SK-N-SH (cell line): ENCODE measurements at regions not wholly inside any gene's neighbourhood (a gene's known extent, or its start where the extent isn't known, plus 50 kb on each side); places are given as distances from the start of the nearest gene placed in this dataset.

Experiments used
- CTCF ChIA-PET: fragments of 300-600, 350-600 bp; formaldehyde crosslinking; extraction: SDS; loops from one replicate; lab custom pipeline; 2021; lab: Yijun Ruan, JAX
- POLR2A ChIA-PET: fragments of 350-600 bp; sonication (Branson Sonifier 250); formaldehyde crosslinking; extraction: SDS; loops from one replicate; lab custom pipeline; 2020; ENCODE audit warnings: antibody characterized with exemption, inconsistent platforms; lab: Yijun Ruan, JAX
- DNase-seq: peaks from one replicate; pipeline ENCODE4 v3.0.0; 2012
- H2AFZ ChIP-seq: fragments of 200-600 bp; sonication (generic); 2 replicates; pipeline ENCODE4 v1.8.1; 2016; ENCODE audit warnings: antibody characterized with exemption, mild to moderate bottlenecking, low read depth
- H3F3A ChIP-seq: fragments of 200-600 bp; sonication (generic); replicated peaks from 2 replicates; pipeline ENCODE3; 2016; ENCODE audit warnings: antibody characterized with exemption, mild to moderate bottlenecking; ENCODE audit not compliant: insufficient read depth
- H3K27ac ChIP-seq, 2 experiments: fragments of 200-500 bp in 1 of 2; fragments of 200-600 bp in 1 of 2; sonication (Bioruptor generic) in 1 of 2; sonication (generic), shearing (Covaris generic) in 1 of 2; 2 replicates each; pipeline versions ENCODE4 v1.5.1 to v1.6.1; 2014 to 2016; ENCODE audit warnings: low read depth in 2 of 2, inconsistent platforms in 1 of 2, low read length in 1 of 2, mild to moderate bottlenecking in 1 of 2, mixed read lengths in 1 of 2
- H3K27me3 ChIP-seq: fragments of 200-600 bp; sonication (generic), shearing (Covaris generic); 2 replicates; pipeline ENCODE4 v1.6.1; 2016; ENCODE audit warnings: mixed run types; ENCODE audit not compliant: insufficient read depth
- H3K36me3 ChIP-seq, 2 experiments: fragments of 200-500 bp in 1 of 2; fragments of 200-600 bp in 1 of 2; sonication (Bioruptor generic) in 1 of 2; sonication (generic) in 1 of 2; replicated peaks in 1 of 2; 2 replicates each; pipeline versions ENCODE3 to v1.5.1; 2014 to 2016; ENCODE audit warnings: low read length in 1 of 2, mild to moderate bottlenecking in 1 of 2; ENCODE audit not compliant: insufficient read depth in 2 of 2, control insufficient read depth in 1 of 2
- H3K4me1 ChIP-seq, 2 experiments: fragments of 200-500 bp in 1 of 2; fragments of 200-600 bp in 1 of 2; sonication (Bioruptor generic) in 1 of 2; sonication (generic), shearing (Covaris generic) in 1 of 2; 2 replicates each; pipeline versions ENCODE4 v1.5.1 to v1.6.1; 2014 to 2016; ENCODE audit warnings: low read depth in 1 of 2, low read length in 1 of 2, mixed run types in 1 of 2; ENCODE audit not compliant: insufficient read depth in 2 of 2, control insufficient read depth in 1 of 2
- H3K4me2 ChIP-seq: fragments of 200-600 bp; sonication (generic), shearing (Covaris generic); 2 replicates; pipeline ENCODE4 v1.6.1; 2017; ENCODE audit warnings: mixed run types
- H3K4me3 ChIP-seq, 2 experiments: fragments of 200-500 bp in 1 of 2; fragments of 200-600 bp in 1 of 2; sonication (Bioruptor generic) in 1 of 2; sonication (generic), shearing (Covaris generic) in 1 of 2; 2 replicates each; pipeline versions ENCODE4 v1.5.1 to v1.8.1; 2014 to 2016; ENCODE audit warnings: low read depth in 2 of 2, inconsistent platforms in 1 of 2, low read length in 1 of 2, mild to moderate bottlenecking in 1 of 2, mixed read lengths in 1 of 2, moderate library complexity in 1 of 2
- H3K79me2 ChIP-seq: fragments of 200-600 bp; sonication (generic); 2 replicates; pipeline ENCODE4 v1.8.1; 2017; ENCODE audit warnings: mild to moderate bottlenecking; ENCODE audit not compliant: insufficient read depth
- H3K9ac ChIP-seq: fragments of 200-600 bp; sonication (generic); 2 replicates; pipeline ENCODE4 v1.6.1; 2017; ENCODE audit warnings: mixed run types
- H3K9me2 ChIP-seq: fragments of 200-600 bp; sonication (generic); 2 replicates; pipeline ENCODE4 v1.6.1; 2017; ENCODE audit warnings: mixed run types
- H3K9me3 ChIP-seq: fragments of 200-600 bp; sonication (generic); 2 replicates; pipeline ENCODE4 v1.6.1; 2017; ENCODE audit warnings: mixed run types, mild to moderate bottlenecking, moderate library complexity
- H4K20me1 ChIP-seq: fragments of 200-600 bp; sonication (generic); 2 replicates; pipeline ENCODE4 v1.6.1; 2017; ENCODE audit warnings: mild to moderate bottlenecking, mixed run types; ENCODE audit not compliant: insufficient read depth
- FOXJ3 ChIP-seq: sonication (generic); formaldehyde crosslinking; IDR thresholded peaks from 2 replicates; pipeline ENCODE4 v1.5.1; 2020; ENCODE audit warnings: mild to moderate bottlenecking, missing genetic modification reagents
- GABPA ChIP-seq: IDR thresholded peaks from 2 replicates; pipeline ENCODE4 v1.4.0; 2012; ENCODE audit warnings: low read depth, mild to moderate bottlenecking
- GATA2 ChIP-seq: sonication (generic); formaldehyde crosslinking; IDR thresholded peaks from 2 replicates; pipeline ENCODE4 v1.5.0; 2020; ENCODE audit warnings: mild to moderate bottlenecking, missing genetic modification reagents
- MEF2A ChIP-seq: IDR thresholded peaks from 2 replicates; pipeline ENCODE4 v1.4.0; 2012; ENCODE audit warnings: low read depth, borderline replicate concordance
- MXI1 ChIP-seq: IDR thresholded peaks from 2 replicates; pipeline ENCODE4 v1.6.1; 2012; ENCODE audit warnings: mild to moderate bottlenecking, low read depth, low read length, improper control_type of control experiment
- POLR2AphosphoS5 ChIP-seq: IDR thresholded peaks from 2 replicates; pipeline ENCODE4 v1.6.1; 2012; ENCODE audit warnings: low read depth, low read length
- RAD21 ChIP-seq: IDR thresholded peaks from 2 replicates; pipeline ENCODE4 v1.6.1; 2012; ENCODE audit warnings: mild to moderate bottlenecking, low read length
- RCOR1 ChIP-seq: fragments of 150-350 bp; IDR thresholded peaks from 2 replicates; pipeline ENCODE4 v1.6.1; 2017; ENCODE audit warnings: antibody characterized with exemption, low read length
- REST ChIP-seq: IDR thresholded peaks from 2 replicates; pipeline ENCODE4 v1.6.1; 2012; ENCODE audit warnings: mild to moderate bottlenecking, low read depth, low read length, moderate library complexity
- TEAD4 ChIP-seq: IDR thresholded peaks from 2 replicates; pipeline ENCODE4 v1.4.0; 2012; ENCODE audit warnings: mild to moderate bottlenecking, borderline replicate concordance; ENCODE audit not compliant: insufficient read depth
- USF2 ChIP-seq: fragments of 150-350 bp; IDR thresholded peaks from 2 replicates; pipeline ENCODE4 v1.6.1; 2017; ENCODE audit warnings: antibody characterized with exemption, low read length, low read depth, borderline replicate concordance
- YY1 ChIP-seq: IDR thresholded peaks from 2 replicates; pipeline ENCODE4 v1.4.0; 2012; ENCODE audit warnings: low read depth, mild to moderate bottlenecking
- ZBTB33 ChIP-seq: IDR thresholded peaks from 2 replicates; pipeline ENCODE4 v1.4.0; 2012; ENCODE audit warnings: low read depth, borderline replicate concordance
- WGBS: methylation state at CpG from one replicate; pipeline ENCODE4 v1.1.6; 2017; ENCODE audit warnings: low lambda C conversion rate; 5-methylcytosine and 5-hydroxymethylcytosine counted together
- TF ChIP-seq, protein P1 (sequence below): fragments of 150-350 bp; IDR thresholded peaks from 2 replicates; pipeline ENCODE4 v1.6.1; 2016; ENCODE audit warnings: mild to moderate bottlenecking, low read depth, low read length
- TF ChIP-seq, protein P2 (sequence below): fragments of 200-600 bp; sonication (generic); IDR thresholded peaks from 2 replicates; pipeline ENCODE4 v1.6.1; 2017; ENCODE audit warnings: antibody characterized with exemption, mild to moderate bottlenecking, moderate library complexity

GRCh38 chr18:54767098-54767497, 61.2 kb upstream of the RAB27B start:
- TF ChIP-seq RAD21 (no peak), RCOR1 (no peak), GABPA (no peak), FOXJ3 (CRISPR knock-in tag) (no peak), REST (no peak)
- 72% methylated on average over 1 of the region's 1 CpG for WGBS
- no peaks in the 10 kb centered on the region for H3F3A ChIP-seq
- H3K4me1 ChIP-seq, result no peaks in the 10 kb centered on the region
- no peaks in the 10 kb centered on the region for H4K20me1 ChIP-seq
- ChIA-PET POLR2A (no interaction called here), CTCF (no interaction called here)
- H3K9me2 ChIP-seq, result no peaks in the 10 kb centered on the region
- H3K4me3 ChIP-seq, result no peak overlapping the region
- H3K27me3 ChIP-seq, result no peaks in the 10 kb centered on the region
- no peaks in the 10 kb centered on the region for H3K36me3 ChIP-seq
- H3K79me2 ChIP-seq, result no peaks in the 10 kb centered on the region
- no peak overlapping the region for H2AFZ ChIP-seq
- H3K4me2 ChIP-seq, result no peak overlapping the region
- DNase-seq, result no peak
- no peak overlapping the region for H3K9ac ChIP-seq
- H3K9me3 ChIP-seq, result no peaks in the 10 kb centered on the region
- no peak overlapping the region for H3K27ac ChIP-seq

GRCh38 chr18:54769526-54770464, 58.5 kb upstream of the RAB27B start:
- Histone ChIP-seq H4K20me1 (no peaks in the 10 kb centered on the region), H3K4me3 (no peak overlapping the region), H2AFZ (no peak overlapping the region), H3K4me1 (peaks cover 2 to 10% of the 10 kb centered on the region in 2 experiments; a peak in 3 of 4 replicates), H3K79me2 (no peaks in the 10 kb centered on the region), H3K9me2 (no peaks in the 10 kb centered on the region), H3F3A (peaks cover 7% of the 10 kb centered on the region), H3K36me3 (no peaks in the 10 kb centered on the region), H3K4me2 (no peak overlapping the region), H3K27me3 (no peaks in the 10 kb centered on the region), H3K27ac (no peak overlapping the region), H3K9ac (no peak overlapping the region), H3K9me3 (no peaks in the 10 kb centered on the region)
- TF ChIP-seq, protein P1, sequence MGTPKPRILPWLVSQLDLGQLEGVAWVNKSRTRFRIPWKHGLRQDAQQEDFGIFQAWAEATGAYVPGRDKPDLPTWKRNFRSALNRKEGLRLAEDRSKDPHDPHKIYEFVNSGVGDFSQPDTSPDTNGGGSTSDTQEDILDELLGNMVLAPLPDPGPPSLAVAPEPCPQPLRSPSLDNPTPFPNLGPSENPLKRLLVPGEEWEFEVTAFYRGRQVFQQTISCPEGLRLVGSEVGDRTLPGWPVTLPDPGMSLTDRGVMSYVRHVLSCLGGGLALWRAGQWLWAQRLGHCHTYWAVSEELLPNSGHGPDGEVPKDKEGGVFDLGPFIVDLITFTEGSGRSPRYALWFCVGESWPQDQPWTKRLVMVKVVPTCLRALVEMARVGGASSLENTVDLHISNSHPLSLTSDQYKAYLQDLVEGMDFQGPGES, result no peak
- TF ChIP-seq, protein P2, sequence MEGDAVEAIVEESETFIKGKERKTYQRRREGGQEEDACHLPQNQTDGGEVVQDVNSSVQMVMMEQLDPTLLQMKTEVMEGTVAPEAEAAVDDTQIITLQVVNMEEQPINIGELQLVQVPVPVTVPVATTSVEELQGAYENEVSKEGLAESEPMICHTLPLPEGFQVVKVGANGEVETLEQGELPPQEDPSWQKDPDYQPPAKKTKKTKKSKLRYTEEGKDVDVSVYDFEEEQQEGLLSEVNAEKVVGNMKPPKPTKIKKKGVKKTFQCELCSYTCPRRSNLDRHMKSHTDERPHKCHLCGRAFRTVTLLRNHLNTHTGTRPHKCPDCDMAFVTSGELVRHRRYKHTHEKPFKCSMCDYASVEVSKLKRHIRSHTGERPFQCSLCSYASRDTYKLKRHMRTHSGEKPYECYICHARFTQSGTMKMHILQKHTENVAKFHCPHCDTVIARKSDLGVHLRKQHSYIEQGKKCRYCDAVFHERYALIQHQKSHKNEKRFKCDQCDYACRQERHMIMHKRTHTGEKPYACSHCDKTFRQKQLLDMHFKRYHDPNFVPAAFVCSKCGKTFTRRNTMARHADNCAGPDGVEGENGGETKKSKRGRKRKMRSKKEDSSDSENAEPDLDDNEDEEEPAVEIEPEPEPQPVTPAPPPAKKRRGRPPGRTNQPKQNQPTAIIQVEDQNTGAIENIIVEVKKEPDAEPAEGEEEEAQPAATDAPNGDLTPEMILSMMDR, result no peak
- TF ChIP-seq ZBTB33 (no peak), GATA2 (CRISPR knock-in tag) (no peak), MXI1 (no peak), GABPA (no peak), TEAD4 (no peak), YY1 (no peak), POLR2AphosphoS5 (no peak), MEF2A (no peak), USF2 (no peak)
- 87% methylated on average over 4 of the region's 4 CpGs for WGBS
- DNase-seq, result no peak
- POLR2A ChIA-PET, result no interaction called here
- CTCF ChIA-PET, result interaction anchor here (1.0 kb wide), 2 partner anchors 8 to 20 kb away, joined by 3 read pairs; no protein-coding TSS in a partner anchor
